ENCODE measurements at regions not wholly inside any gene's neighbourhood (a gene's known extent, or its start where the extent isn't known, plus 50 kb on each side); places are given as distances from the start of the nearest gene placed in this dataset.

- DNase-seq (ENCODE audit: low spot score): no peak
- Histone ChIP-seq H3K27me3 (replicated peaks; ENCODE audit: insufficient read depth, low read depth, low read length, poor library complexity) (no peaks in the 10 kb centered on the region), H3K9me3 (ENCODE audit: low read depth, low read length, poor library complexity, severe bottlenecking) (no peaks in the 10 kb centered on the region), H3K4me1 (ENCODE audit: insufficient read depth, low read length, poor library complexity, severe bottlenecking) (no peaks in the 10 kb centered on the region), H3K27ac (ENCODE audit: low read depth, low read length, poor library complexity, severe bottlenecking) (no peak overlapping the region), H3K4me3 (ENCODE audit: low read depth, low read length, poor library complexity, severe bottlenecking) (no peak overlapping the region), H3K36me3 (ENCODE audit: insufficient read depth, low read length, poor library complexity, severe bottlenecking) (no peaks in the 10 kb centered on the region)
- intact Hi-C loops (cut with micrococcal nuclease; ENCODE audit: unreplicated experiment): no loop called here
- TF ChIP-seq, protein P1, sequence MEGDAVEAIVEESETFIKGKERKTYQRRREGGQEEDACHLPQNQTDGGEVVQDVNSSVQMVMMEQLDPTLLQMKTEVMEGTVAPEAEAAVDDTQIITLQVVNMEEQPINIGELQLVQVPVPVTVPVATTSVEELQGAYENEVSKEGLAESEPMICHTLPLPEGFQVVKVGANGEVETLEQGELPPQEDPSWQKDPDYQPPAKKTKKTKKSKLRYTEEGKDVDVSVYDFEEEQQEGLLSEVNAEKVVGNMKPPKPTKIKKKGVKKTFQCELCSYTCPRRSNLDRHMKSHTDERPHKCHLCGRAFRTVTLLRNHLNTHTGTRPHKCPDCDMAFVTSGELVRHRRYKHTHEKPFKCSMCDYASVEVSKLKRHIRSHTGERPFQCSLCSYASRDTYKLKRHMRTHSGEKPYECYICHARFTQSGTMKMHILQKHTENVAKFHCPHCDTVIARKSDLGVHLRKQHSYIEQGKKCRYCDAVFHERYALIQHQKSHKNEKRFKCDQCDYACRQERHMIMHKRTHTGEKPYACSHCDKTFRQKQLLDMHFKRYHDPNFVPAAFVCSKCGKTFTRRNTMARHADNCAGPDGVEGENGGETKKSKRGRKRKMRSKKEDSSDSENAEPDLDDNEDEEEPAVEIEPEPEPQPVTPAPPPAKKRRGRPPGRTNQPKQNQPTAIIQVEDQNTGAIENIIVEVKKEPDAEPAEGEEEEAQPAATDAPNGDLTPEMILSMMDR (conservative IDR thresholded peaks at IDR 0.05; ENCODE audit: low read depth, low read length): no peak
- TF ChIP-seq EZH2 (IDR thresholded peaks at IDR 0.05; ENCODE audit: borderline replicate concordance, low read depth, low read length, poor library complexity, severe bottlenecking): no peak
- CTCF ChIA-PET: no interaction called here
- POLR2A ChIA-PET (ENCODE audit: low non-redundant PET): no interaction called here
- no TSS peak for BruUV-seq (replicated peaks)
Observed at GRCh38 chr18:73785300-73785699, 362.3 kb downstream of the FBXO15 start.

DNA sequence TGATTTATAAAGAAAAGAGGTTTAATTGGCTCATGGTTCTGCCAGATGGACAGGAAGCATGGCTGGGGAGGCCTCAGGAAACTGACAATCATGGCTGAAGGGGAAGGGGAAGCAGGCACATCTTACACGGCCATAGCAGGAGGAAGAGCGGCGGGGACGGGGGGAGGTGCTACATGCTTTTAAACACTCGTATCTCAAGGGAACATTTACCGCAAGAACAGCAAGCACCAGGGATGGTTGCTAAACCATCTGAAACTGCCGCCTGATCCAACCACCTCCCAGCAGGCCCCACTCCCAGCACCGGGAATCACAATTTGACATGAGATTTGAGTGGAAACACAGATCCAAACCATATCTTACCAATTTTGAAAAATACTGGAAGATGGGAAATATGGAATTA, 362.8 kb downstream of the FBXO15 start:
- no peak for TF ChIP-seq EZH2 (IDR thresholded peaks at IDR 0.05; ENCODE audit: borderline replicate concordance, low read depth, low read length, poor library complexity, severe bottlenecking)
- TF ChIP-seq, protein P1 (conservative IDR thresholded peaks at IDR 0.05; ENCODE audit: low read depth, low read length): no peak
- POLR2A ChIA-PET (ENCODE audit: low non-redundant PET): no interaction called here
- no peak overlapping the region for H3K4me3 ChIP-seq (ENCODE audit: low read depth, low read length, poor library complexity, severe bottlenecking)
- no peaks in the 10 kb centered on the region for H3K9me3 ChIP-seq (ENCODE audit: low read depth, low read length, poor library complexity, severe bottlenecking)
- no peaks in the 10 kb centered on the region for H3K4me1 ChIP-seq (ENCODE audit: insufficient read depth, low read length, poor library complexity, severe bottlenecking)
- peak; percentile 18 for DNase-seq (ENCODE audit: low spot score)
- H3K27me3 ChIP-seq (replicated peaks; ENCODE audit: insufficient read depth, low read depth, low read length, poor library complexity): no peaks in the 10 kb centered on the region
- CTCF ChIA-PET: no interaction called here
- H3K27ac ChIP-seq (ENCODE audit: low read depth, low read length, poor library complexity, severe bottlenecking): no peak overlapping the region
- no peaks in the 10 kb centered on the region for H3K36me3 ChIP-seq (ENCODE audit: insufficient read depth, low read length, poor library complexity, severe bottlenecking)
- BruUV-seq (replicated peaks): no TSS peak
- intact Hi-C loops (cut with micrococcal nuclease; ENCODE audit: unreplicated experiment): no loop called here

GRCh38 chr18:73782405-73782804, 365.2 kb downstream of the FBXO15 start:
- no TSS peak for BruUV-seq (replicated peaks)
- CTCF ChIA-PET: no interaction called here
- Histone ChIP-seq H3K27ac (ENCODE audit: low read depth, low read length, poor library complexity, severe bottlenecking) (no peak overlapping the region), H3K36me3 (ENCODE audit: insufficient read depth, low read length, poor library complexity, severe bottlenecking) (no peaks in the 10 kb centered on the region), H3K9me3 (ENCODE audit: low read depth, low read length, poor library complexity, severe bottlenecking) (no peaks in the 10 kb centered on the region), H3K27me3 (replicated peaks; ENCODE audit: insufficient read depth, low read depth, low read length, poor library complexity) (no peaks in the 10 kb centered on the region), H3K4me3 (ENCODE audit: low read depth, low read length, poor library complexity, severe bottlenecking) (no peak overlapping the region), H3K4me1 (ENCODE audit: insufficient read depth, low read length, poor library complexity, severe bottlenecking) (no peaks in the 10 kb centered on the region)
- no peak for TF ChIP-seq EZH2 (IDR thresholded peaks at IDR 0.05; ENCODE audit: borderline replicate concordance, low read depth, low read length, poor library complexity, severe bottlenecking)
- TF ChIP-seq, protein P1 (conservative IDR thresholded peaks at IDR 0.05; ENCODE audit: low read depth, low read length): no peak
- no peak for DNase-seq (ENCODE audit: low spot score)
- POLR2A ChIA-PET (ENCODE audit: low non-redundant PET): no interaction called here
- intact Hi-C loops (cut with micrococcal nuclease; ENCODE audit: unreplicated experiment): no loop called here

All from A673 (cell line).